ENCODE measurements at regions not wholly inside any gene's neighbourhood (a gene's known extent, or its start where the extent isn't known, plus 50 kb on each side); places are given as distances from the start of the nearest gene placed in this dataset.

DNA sequence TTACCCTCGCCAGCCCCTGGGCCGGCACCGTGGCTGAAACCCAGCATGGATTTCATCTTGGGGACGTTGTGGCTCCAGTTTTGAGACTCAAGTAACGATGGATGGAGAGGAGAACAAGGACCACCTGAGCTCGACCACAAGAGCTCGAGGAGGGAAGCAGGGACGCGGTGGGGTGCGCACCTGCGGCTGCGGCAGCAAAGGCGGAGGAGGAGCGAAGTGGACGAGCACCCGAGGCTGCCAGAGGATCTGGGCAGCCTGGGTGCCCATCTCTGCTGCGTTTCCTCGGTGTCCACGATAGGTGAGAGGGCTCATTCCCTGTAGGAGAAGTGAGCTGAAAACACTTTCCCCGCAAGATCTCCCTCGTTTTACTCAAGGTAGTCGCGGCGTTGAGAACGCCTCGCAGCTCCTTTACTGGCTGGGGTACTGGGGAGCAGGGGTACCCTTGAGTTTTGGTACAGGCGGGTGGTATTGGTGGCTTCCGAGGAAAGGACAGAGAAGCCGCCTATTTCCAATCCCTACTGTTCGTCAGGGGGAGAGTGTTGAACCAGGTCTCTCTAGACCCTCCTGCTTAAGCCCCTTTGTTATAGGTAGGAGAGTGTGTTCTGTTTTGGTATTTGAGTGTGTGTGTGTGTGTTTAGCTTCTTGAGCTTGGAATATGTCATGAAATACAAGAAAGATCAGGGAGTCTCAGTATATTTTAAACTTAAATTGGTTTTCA, 137.7 kb downstream of the TRIM27 start:
- no peak for TF ChIP-seq CTCF (IDR thresholded peaks at IDR 0.05 in 8 of 11, conservative IDR thresholded peaks at IDR 0.05 in 3 of 11)
- TF ChIP-seq POLR2A (IDR thresholded peaks at IDR 0.05) = no peak
